ENCODE measurements at regions not wholly inside any gene's neighbourhood (a gene's known extent, or its start where the extent isn't known, plus 50 kb on each side); places are given as distances from the start of the nearest gene placed in this dataset.
A peak's percentile ranks its signal among the peaks of the same experiment; 100 is the strongest.

DNA sequence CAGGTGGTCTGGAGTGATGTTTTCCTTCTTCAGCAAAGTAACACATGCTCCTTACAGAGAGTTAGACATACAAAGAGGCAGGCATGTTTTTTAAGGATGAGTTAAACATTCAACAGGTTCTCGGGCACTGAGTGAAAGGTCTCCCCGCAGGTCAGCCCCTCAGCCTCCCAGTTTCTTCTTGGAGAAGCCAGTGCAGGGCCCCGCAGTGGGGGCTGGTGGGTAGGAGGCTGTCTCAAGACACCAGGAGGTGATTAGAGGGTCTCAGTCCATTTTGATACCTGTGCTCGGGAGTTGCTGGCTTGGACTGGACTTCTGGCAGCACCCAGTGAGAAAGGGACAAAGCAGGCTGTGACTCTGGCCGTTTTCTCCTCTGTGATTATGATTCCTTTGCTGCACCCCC lies 78.6 kb upstream of the ZNF479 start:
- H3K9me3 ChIP-seq: peaks cover 69% of the 10 kb centered on the region
- TF ChIP-seq, protein P1, sequence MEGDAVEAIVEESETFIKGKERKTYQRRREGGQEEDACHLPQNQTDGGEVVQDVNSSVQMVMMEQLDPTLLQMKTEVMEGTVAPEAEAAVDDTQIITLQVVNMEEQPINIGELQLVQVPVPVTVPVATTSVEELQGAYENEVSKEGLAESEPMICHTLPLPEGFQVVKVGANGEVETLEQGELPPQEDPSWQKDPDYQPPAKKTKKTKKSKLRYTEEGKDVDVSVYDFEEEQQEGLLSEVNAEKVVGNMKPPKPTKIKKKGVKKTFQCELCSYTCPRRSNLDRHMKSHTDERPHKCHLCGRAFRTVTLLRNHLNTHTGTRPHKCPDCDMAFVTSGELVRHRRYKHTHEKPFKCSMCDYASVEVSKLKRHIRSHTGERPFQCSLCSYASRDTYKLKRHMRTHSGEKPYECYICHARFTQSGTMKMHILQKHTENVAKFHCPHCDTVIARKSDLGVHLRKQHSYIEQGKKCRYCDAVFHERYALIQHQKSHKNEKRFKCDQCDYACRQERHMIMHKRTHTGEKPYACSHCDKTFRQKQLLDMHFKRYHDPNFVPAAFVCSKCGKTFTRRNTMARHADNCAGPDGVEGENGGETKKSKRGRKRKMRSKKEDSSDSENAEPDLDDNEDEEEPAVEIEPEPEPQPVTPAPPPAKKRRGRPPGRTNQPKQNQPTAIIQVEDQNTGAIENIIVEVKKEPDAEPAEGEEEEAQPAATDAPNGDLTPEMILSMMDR (IDR thresholded peaks at IDR 0.05): no peak
- no peak for DNase-seq

DNA sequence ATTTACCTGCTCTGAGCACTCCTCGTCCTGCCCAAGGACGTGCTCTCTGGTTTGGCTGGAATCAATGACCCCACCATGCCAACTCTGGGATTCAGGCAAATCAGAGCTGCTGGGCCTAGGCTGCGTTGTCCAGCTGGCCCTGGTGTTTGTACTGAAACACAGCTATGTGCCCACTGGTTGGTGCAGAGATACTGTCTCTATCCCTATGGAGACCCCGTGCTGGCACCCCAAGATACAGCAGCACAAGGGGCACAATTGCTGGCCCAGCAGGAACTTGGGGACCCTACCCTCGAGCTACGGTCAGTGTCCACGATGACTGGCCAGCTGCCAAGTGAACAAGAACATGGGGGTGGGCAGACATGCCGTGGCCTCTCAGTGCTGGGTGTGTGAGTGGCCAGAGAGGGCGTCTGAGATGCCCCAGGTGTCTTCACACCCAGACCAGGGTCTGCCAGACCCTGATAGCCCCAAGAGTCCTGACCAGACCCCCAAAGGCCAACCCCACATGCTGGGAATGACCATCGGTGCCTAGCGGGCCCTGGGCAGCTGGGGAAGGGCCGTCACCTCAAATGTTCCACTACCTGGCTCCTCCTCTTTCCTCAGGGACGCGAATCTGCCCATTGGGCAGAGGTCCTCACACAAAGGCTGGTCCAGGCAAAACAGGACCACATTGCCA lies 79.3 kb upstream of the ZNF479 start:
- no peak for ATAC-seq
- TF ChIP-seq, protein P1 (IDR thresholded peaks at IDR 0.05): no peak
- Histone ChIP-seq H3K4me3 (no peak overlapping the region), H3K36me3 (ENCODE audit: low read depth) (no peaks in the 10 kb centered on the region), H3K4me1 (ENCODE audit: low read depth) (no peaks in the 10 kb centered on the region), H3K9me3 (peaks cover 69% of the 10 kb centered on the region)
- DNase-seq: no peak
- intact Hi-C loops (cut with DNase I, micrococcal nuclease): no loop called here

More for the DNA sequence above, 78.6 kb upstream of the ZNF479 start:
- Histone ChIP-seq H3K4me3 (no peak overlapping the region), H3K4me1 (ENCODE audit: low read depth) (no peaks in the 10 kb centered on the region), H3K36me3 (ENCODE audit: low read depth) (no peaks in the 10 kb centered on the region)
- intact Hi-C loops (cut with DNase I, micrococcal nuclease): no loop called here
- ATAC-seq: no peak

DNA sequence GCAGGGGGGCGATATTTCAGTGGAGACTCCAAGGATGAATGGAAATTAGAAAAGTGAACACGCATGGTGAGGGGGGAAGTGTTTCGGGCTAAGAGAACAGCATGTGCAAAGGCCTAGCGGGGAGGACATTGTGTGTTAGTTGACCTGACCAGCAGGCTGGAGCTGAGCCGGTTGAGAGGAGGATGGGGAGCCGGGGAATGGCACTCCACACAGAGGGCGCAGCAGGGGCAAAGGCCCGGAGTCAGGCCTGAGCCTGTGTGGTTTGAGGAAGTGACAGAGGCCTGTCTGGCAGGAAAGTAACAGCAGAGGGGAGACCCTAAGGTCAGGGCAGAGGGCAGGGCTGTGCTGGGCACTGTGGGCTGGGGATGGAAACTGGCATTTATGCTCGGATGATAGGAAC lies 83.2 kb upstream of the ZNF479 start:
- TF ChIP-seq, protein P1 (IDR thresholded peaks at IDR 0.05): no peak
- Histone ChIP-seq H3K36me3 (ENCODE audit: low read depth) (no peaks in the 10 kb centered on the region), H3K9me3 (peaks cover 75% of the 10 kb centered on the region), H3K4me1 (ENCODE audit: low read depth) (no peaks in the 10 kb centered on the region), H3K4me3 (no peak overlapping the region)
- ATAC-seq: no peak
- no peak for DNase-seq
- intact Hi-C loops (cut with DNase I, micrococcal nuclease): no loop called here

DNA sequence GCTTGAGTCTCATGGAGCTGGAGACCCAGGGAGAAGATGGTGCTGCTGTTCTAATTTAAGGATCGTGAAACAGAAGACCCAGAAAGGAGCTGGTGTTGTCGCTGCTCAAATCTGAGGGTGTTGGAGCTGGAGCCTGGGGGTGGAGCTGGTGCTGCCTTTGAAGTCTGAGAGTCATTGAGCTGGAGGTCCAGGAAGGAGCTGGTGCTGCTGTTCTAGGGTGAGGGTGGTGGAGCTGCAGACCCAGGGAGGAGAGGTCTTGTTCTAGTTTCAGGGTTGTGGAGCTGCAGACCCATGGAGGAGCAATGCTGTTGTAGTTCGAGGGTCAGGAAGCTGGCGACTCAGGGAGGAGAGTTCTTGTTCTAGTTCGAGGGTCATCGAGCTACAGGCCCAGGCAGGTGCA lies 84.1 kb upstream of the ZNF479 start:
- no peak for DNase-seq

DNA sequence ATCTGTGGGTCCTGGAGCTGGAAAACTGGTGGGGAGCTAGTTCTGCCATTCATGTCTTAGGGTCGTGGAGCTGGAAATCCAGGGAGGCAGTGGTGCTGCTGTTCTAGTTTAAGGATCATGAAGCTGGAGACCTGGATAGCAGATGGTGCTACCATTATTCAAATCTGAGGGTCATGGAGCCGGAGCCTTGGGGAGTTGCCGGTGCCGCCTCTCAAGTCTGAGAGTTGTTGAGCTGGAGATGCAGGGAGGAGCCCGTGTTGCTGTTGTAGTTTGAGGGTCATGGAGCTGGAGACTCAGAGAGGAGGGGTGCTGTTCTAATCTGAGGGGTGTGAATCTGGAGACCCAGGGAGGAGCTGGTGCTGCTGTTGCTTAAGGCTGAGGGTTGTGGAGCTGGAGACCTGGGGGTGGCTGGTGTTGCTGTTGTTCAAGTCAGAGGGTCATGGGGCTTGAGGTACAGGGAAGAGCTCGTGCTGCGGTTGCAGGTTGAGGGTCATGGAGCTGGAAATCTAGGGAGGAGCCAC lies 86.0 kb upstream of the ZNF479 start:
- peaks cover 81% of the 10 kb centered on the region for H3K9me3 ChIP-seq
- H3K4me1 ChIP-seq (ENCODE audit: low read depth): no peaks in the 10 kb centered on the region
- no peak for ATAC-seq
- no peaks in the 10 kb centered on the region for H3K36me3 ChIP-seq (ENCODE audit: low read depth)
- peak in 1 of 3 donors; percentile 8 for DNase-seq
- intact Hi-C loops (cut with DNase I, micrococcal nuclease): no loop called here
- TF ChIP-seq, protein P1 (IDR thresholded peaks at IDR 0.05): no peak
- no peak overlapping the region for H3K4me3 ChIP-seq

More for the DNA sequence above, 84.1 kb upstream of the ZNF479 start:
- H3K36me3 ChIP-seq (ENCODE audit: low read depth): no peaks in the 10 kb centered on the region
- TF ChIP-seq, protein P1 (IDR thresholded peaks at IDR 0.05): no peak
- no peak overlapping the region for H3K4me3 ChIP-seq
- peaks cover 75% of the 10 kb centered on the region for H3K9me3 ChIP-seq
- H3K4me1 ChIP-seq (ENCODE audit: low read depth): no peaks in the 10 kb centered on the region
- intact Hi-C loops (cut with DNase I, micrococcal nuclease): no loop called here
- no peak for ATAC-seq

Measured in mucosa of descending colon (tissue), 3 donors.